ENCODE measurements at regions not wholly inside any gene's neighbourhood (a gene's known extent, or its start where the extent isn't known, plus 50 kb on each side); places are given as distances from the start of the nearest gene placed in this dataset.

GRCh38 chr1:95865769-95866168 lies 631.8 kb downstream of the RWDD3 start:
- no peak for TF ChIP-seq CTCF (IDR thresholded peaks at IDR 0.05; ENCODE audit: insufficient read depth, low read length)
- no peak for TF ChIP-seq POLR2AphosphoS5 (IDR thresholded peaks at IDR 0.05; ENCODE audit: low read depth)
- TF ChIP-seq REST (IDR thresholded peaks at IDR 0.05; ENCODE audit: insufficient replicate concordance, low read depth): no peak
- no peak for TF ChIP-seq GABPA (IDR thresholded peaks at IDR 0.05; ENCODE audit: low read depth)
